Mesenchymal stem cell (in vitro differentiated cells and primary cell): ENCODE measurements at regions not wholly inside any gene's neighbourhood (a gene's known extent, or its start where the extent isn't known, plus 50 kb on each side); places are given as distances from the start of the nearest gene placed in this dataset.
"Not testable (repeated sequence)": the region's sequence is repeated elsewhere in the genome, so short reads cannot be mapped to it uniquely, and the experiment has no call there.

ENCODE experiments used
- DNase-seq: peaks from one replicate; pipeline ENCODE4 v3.0.0-alpha.2; 2013
- H2AFZ ChIP-seq: one replicate; pipeline ENCODE4 v1.6.1; 2013; ENCODE audit warnings: low read depth, mild to moderate bottlenecking, control low read depth, inconsistent platforms, low read length, moderate library complexity
- H2AK5ac ChIP-seq: 2 replicates; pipeline ENCODE4 v1.6.1; 2013; ENCODE audit warnings: low read length, moderate library complexity, mild to moderate bottlenecking, inconsistent platforms; ENCODE audit not compliant: severe bottlenecking
- H2BK120ac ChIP-seq: one replicate; pipeline ENCODE4 v1.6.1; 2013; ENCODE audit warnings: low read depth, mild to moderate bottlenecking, inconsistent platforms, low read length, moderate library complexity
- H2BK12ac ChIP-seq, 2 experiments: one replicate each; pipeline ENCODE4 v1.6.1; 2013; ENCODE audit warnings: inconsistent platforms in 2 of 2, low read length in 2 of 2, mild to moderate bottlenecking in 2 of 2, moderate library complexity in 2 of 2, control low read depth in 1 of 2
- H2BK15ac ChIP-seq: one replicate; pipeline ENCODE4 v1.6.1; 2013; ENCODE audit warnings: mild to moderate bottlenecking, low read depth, inconsistent platforms; ENCODE audit not compliant: poor library complexity, severe bottlenecking
- H2BK5ac ChIP-seq: 2 replicates; pipeline ENCODE4 v1.6.1; 2013; ENCODE audit warnings: low read depth, mild to moderate bottlenecking, low read length, control low read depth, inconsistent platforms; ENCODE audit not compliant: poor library complexity, severe bottlenecking
- H3K14ac ChIP-seq, 2 experiments: one replicate each; pipeline ENCODE4 v1.6.1; 2013; ENCODE audit warnings: inconsistent platforms in 2 of 2, low read length in 2 of 2, control low read depth in 1 of 2, mild to moderate bottlenecking in 1 of 2, moderate library complexity in 1 of 2
- H3K18ac ChIP-seq, 2 experiments: one replicate each; pipeline ENCODE4 v1.6.1; 2013; ENCODE audit warnings: inconsistent platforms in 2 of 2, low read length in 2 of 2, control low read depth in 1 of 2, low read depth in 1 of 2, mild to moderate bottlenecking in 1 of 2
- H3K23ac ChIP-seq, 2 experiments: one replicate each; pipeline ENCODE4 v1.6.1; 2013; ENCODE audit warnings: inconsistent platforms in 2 of 2, low read length in 2 of 2, mild to moderate bottlenecking in 2 of 2, moderate library complexity in 2 of 2, control low read depth in 1 of 2
- H3K27ac ChIP-seq: 2 replicates; pipeline ENCODE4 v1.5.1; 2013; ENCODE audit warnings: mild to moderate bottlenecking, moderate library complexity, low read length, control low read depth, inconsistent platforms; ENCODE audit not compliant: poor library complexity, severe bottlenecking
- H3K27me3 ChIP-seq, 2 experiments: 2 replicates each; pipeline versions ENCODE4 v1.6.1 to v1.7.0; 2013; ENCODE audit warnings: low read length in 2 of 2, mild to moderate bottlenecking in 2 of 2, moderate library complexity in 2 of 2, control low read depth in 1 of 2, inconsistent platforms in 1 of 2; ENCODE audit not compliant: control insufficient read depth in 1 of 2, insufficient read depth in 1 of 2
- H3K36me3 ChIP-seq, 2 experiments: 2 replicates each; pipeline versions ENCODE4 v1.6.1 to v1.7.0; 2013; ENCODE audit warnings: low read length in 2 of 2, control low read depth in 1 of 2, inconsistent platforms in 1 of 2, low read depth in 1 of 2, mild to moderate bottlenecking in 1 of 2; ENCODE audit not compliant: insufficient read depth in 2 of 2, control insufficient read depth in 1 of 2
- H3K4ac ChIP-seq, 2 experiments: one replicate each; pipeline ENCODE4 v1.6.1; 2013; ENCODE audit warnings: inconsistent platforms in 2 of 2, low read length in 2 of 2, mild to moderate bottlenecking in 2 of 2, moderate library complexity in 2 of 2, control low read depth in 1 of 2, low read depth in 1 of 2
- H3K4me1 ChIP-seq: 2 replicates; pipeline ENCODE4 v1.6.1; 2013; ENCODE audit warnings: low read depth, low read length, control low read depth; ENCODE audit not compliant: control insufficient read depth, insufficient read depth
- H3K4me2 ChIP-seq: 2 replicates; pipeline ENCODE4 v1.6.1; 2013; ENCODE audit warnings: low read length, mild to moderate bottlenecking, inconsistent platforms; ENCODE audit not compliant: poor library complexity, severe bottlenecking
- H3K4me3 ChIP-seq, 2 experiments: 2 replicates each; pipeline versions ENCODE4 v1.5.1 to v1.7.0; 2013; ENCODE audit warnings: low read length in 2 of 2, mild to moderate bottlenecking in 2 of 2, control low read depth in 1 of 2, low read depth in 1 of 2; ENCODE audit not compliant: insufficient read depth in 1 of 2
- H3K79me1 ChIP-seq: replicated peaks from 2 replicates; pipeline ENCODE4 v1.6.1; 2013; ENCODE audit warnings: mild to moderate bottlenecking, control low read depth, low read length, inconsistent platforms; ENCODE audit not compliant: poor library complexity, severe bottlenecking
- H3K9ac ChIP-seq: 2 replicates; pipeline ENCODE4 v1.7.0; 2013; ENCODE audit warnings: mild to moderate bottlenecking, low read length, moderate library complexity
- H3K9me3 ChIP-seq: 2 replicates; pipeline ENCODE4 v1.7.0; 2013; ENCODE audit warnings: mild to moderate bottlenecking, low read length; ENCODE audit not compliant: control insufficient read depth
- H4K8ac ChIP-seq: one replicate; pipeline ENCODE4 v1.6.1; 2013; ENCODE audit warnings: inconsistent platforms, mild to moderate bottlenecking, low read length, moderate library complexity
- H4K91ac ChIP-seq: one replicate; pipeline ENCODE4 v1.6.1; 2013; ENCODE audit warnings: mild to moderate bottlenecking, low read length, inconsistent platforms
- WGBS: methylation state at CpG from one replicate; pipeline ENCODE4 v1.1.7; 2013; ENCODE audit warnings: mixed read lengths; 5-methylcytosine and 5-hydroxymethylcytosine counted together

GRCh38 chr14:106228541-106229158, 702.3 kb downstream of the TMEM121 start:
- H2BK120ac ChIP-seq = no peak overlapping the region
- no peak overlapping the region for H3K4ac ChIP-seq
- no peak overlapping the region for H3K4me3 ChIP-seq
- H3K27ac ChIP-seq = no peak overlapping the region
- no peak overlapping the region for H3K23ac ChIP-seq
- H3K4me2 ChIP-seq = no peak overlapping the region
- H3K18ac ChIP-seq = no peak overlapping the region
- no peaks in the 10 kb centered on the region for H3K79me1 ChIP-seq
- H2AK5ac ChIP-seq = no peak overlapping the region
- H3K9ac ChIP-seq = no peak overlapping the region
- no peak overlapping the region for H2BK12ac ChIP-seq
- no peak overlapping the region for H2BK5ac ChIP-seq
- H2AFZ ChIP-seq = no peak overlapping the region
- H3K4me1 ChIP-seq = no peaks in the 10 kb centered on the region
- no peak overlapping the region for H4K8ac ChIP-seq
- H3K14ac ChIP-seq = no peak overlapping the region
- H3K9me3 ChIP-seq = no peaks in the 10 kb centered on the region
- WGBS = 67% methylated on average over 6 of the region's 6 CpGs
- no peak overlapping the region for H2BK15ac ChIP-seq
- no peaks in the 10 kb centered on the region for H3K36me3 ChIP-seq
- no peak for DNase-seq
- no peak overlapping the region for H4K91ac ChIP-seq
- no peaks in the 10 kb centered on the region for H3K27me3 ChIP-seq

GRCh38 chr14:106230071-106230470, 703.7 kb downstream of the TMEM121 start:
- Histone ChIP-seq H3K14ac (no peak overlapping the region), H2BK120ac (no peak overlapping the region), H3K36me3 (no peaks in the 10 kb centered on the region), H3K27me3 (no peaks in the 10 kb centered on the region), H4K8ac (no peak overlapping the region), H2BK5ac (no peak overlapping the region), H3K4me2 (no peak overlapping the region), H2AFZ (no peak overlapping the region), H3K79me1 (no peaks in the 10 kb centered on the region), H3K4ac (no peak overlapping the region), H3K4me3 (no peak overlapping the region), H3K18ac (no peak overlapping the region), H2BK15ac (no peak overlapping the region), H4K91ac (no peak overlapping the region), H3K23ac (no peak overlapping the region), H3K9me3 (no peaks in the 10 kb centered on the region), H2AK5ac (no peak overlapping the region), H3K9ac (no peak overlapping the region), H3K27ac (no peak overlapping the region), H3K4me1 (no peaks in the 10 kb centered on the region), H2BK12ac (no peak overlapping the region)
- 6% methylated on average over 1 of the region's 2 CpGs for WGBS
- no peak for DNase-seq

GRCh38 chr14:106233191-106233590, 706.8 kb downstream of the TMEM121 start:
- not testable (repeated sequence) for H3K9me3 ChIP-seq, H3K18ac ChIP-seq, H3K36me3 ChIP-seq, H2AFZ ChIP-seq, H3K4me3 ChIP-seq, H4K91ac ChIP-seq, H2BK15ac ChIP-seq, H3K79me1 ChIP-seq, H3K4ac ChIP-seq, H3K4me2 ChIP-seq, DNase-seq, H2AK5ac ChIP-seq, H2BK5ac ChIP-seq, H3K4me1 ChIP-seq, H3K27me3 ChIP-seq, H3K14ac ChIP-seq, H3K23ac ChIP-seq, H4K8ac ChIP-seq, H2BK12ac ChIP-seq, H2BK120ac ChIP-seq, H3K9ac ChIP-seq, H3K27ac ChIP-seq
- WGBS = 57% methylated on average over 1 of the region's 3 CpGs

- H3K79me1 ChIP-seq, DNase-seq, H2AFZ ChIP-seq, H3K4me2 ChIP-seq, H4K91ac ChIP-seq, H2BK12ac ChIP-seq, H3K4me1 ChIP-seq, H3K18ac ChIP-seq, H3K9ac ChIP-seq, H3K27ac ChIP-seq, H3K9me3 ChIP-seq, H4K8ac ChIP-seq, H3K36me3 ChIP-seq, H2BK5ac ChIP-seq, H3K4ac ChIP-seq, H3K14ac ChIP-seq, H3K4me3 ChIP-seq, H3K27me3 ChIP-seq, H2AK5ac ChIP-seq, H2BK120ac ChIP-seq, H2BK15ac ChIP-seq, H3K23ac ChIP-seq: not testable (repeated sequence)
- 70% methylated on average over 14 of the region's 17 CpGs for WGBS
Measured at GRCh38 chr14:106234525-106235254, 708.3 kb downstream of the TMEM121 start.
